Transverse colon (tissue), 4 donors: ENCODE measurements at regions not wholly inside any gene's neighbourhood (a gene's known extent, or its start where the extent isn't known, plus 50 kb on each side); places are given as distances from the start of the nearest gene placed in this dataset.

Experiments used
- DNase-seq: peaks from one replicate; pipeline ENCODE4 v3.0.0-alpha.2; 2019
- H3K27ac ChIP-seq, 4 donors: fragments of 200-600 bp; sonication (generic); 2 replicates each; pipeline ENCODE4 v1.5.1; 2016 to 2018; ENCODE audit warnings: inconsistent platforms in 4 of 4
- H3K27me3 ChIP-seq: fragments of 200-600 bp; sonication (generic); 2 replicates; pipeline ENCODE4 v1.5.1; 2017; ENCODE audit warnings: inconsistent platforms
- H3K36me3 ChIP-seq, 4 donors: fragments of 200-600 bp; sonication (generic); 2 replicates each; pipeline ENCODE4 v1.5.1; 2017 to 2019; ENCODE audit warnings: inconsistent platforms in 4 of 4
- H3K4me1 ChIP-seq, 4 donors: fragments of 200-600 bp; sonication (generic); 2 replicates each; pipeline ENCODE4 v1.5.1; 2017 to 2020; ENCODE audit warnings: inconsistent platforms in 4 of 4
- H3K4me3 ChIP-seq, 4 donors: fragments of 200-600 bp; sonication (generic); 1 replicate in 1 of 4; 2 replicates in 3 of 4; pipeline versions ENCODE4 v1.5.1 to v1.6.1; 2017 to 2019; ENCODE audit warnings: inconsistent platforms in 4 of 4
- H3K9me3 ChIP-seq, 2 donors: fragments of 200-600 bp; sonication (generic); 2 replicates each; pipeline ENCODE4 v1.5.1; 2017 to 2019; ENCODE audit warnings: inconsistent platforms in 2 of 2
- EP300 ChIP-seq: sonication (generic); formaldehyde crosslinking; IDR thresholded peaks from one replicate; pipeline ENCODE4 v1.6.1; 2017; ENCODE audit warnings: antibody characterized with exemption, low read depth
- POLR2A ChIP-seq: fragments of 450-650 bp; IDR thresholded peaks from one replicate; pipeline ENCODE4 v1.6.1; 2016; ENCODE audit warnings: antibody characterized with exemption, mild to moderate bottlenecking, moderate library complexity
- POLR2AphosphoS5 ChIP-seq, 3 donors: sonication (generic); formaldehyde crosslinking; IDR thresholded peaks; one replicate each; pipeline ENCODE4 v1.6.1; 2016; ENCODE audit warnings: antibody characterized with exemption in 3 of 3
- WGBS, 2 donors: methylation state at CpG; one replicate each; pipeline ENCODE4 v1.1.5; 2018; ENCODE audit warnings: low coverage in 1 of 2; 5-methylcytosine and 5-hydroxymethylcytosine counted together
- in situ Hi-C, 4 donors: fragments of 200-750 bp; cut with MboI; loops; one replicate each; pipeline versions ENCODE4 v1.15.0 to v1.15.1; 2017; ENCODE audit warnings: low sequenced_read_pairs in 3 of 4, low pct_ligation_motif_present in 1 of 4, low pct_unique_long_range_greater_than_20kb in 1 of 4
- intact Hi-C: fragments of 100-400 bp; cut with DNase I; formaldehyde crosslinking; loops from one replicate; pipeline ENCODE4 v1.15.1; 2023; ENCODE audit warnings: low total_unique reads
- TF ChIP-seq, protein P1 (sequence below), 5 experiments: fragments of 200-600 bp in 3 of 5; fragments of 450-650 bp in 2 of 5; sonication (generic) in 3 of 5; IDR thresholded peaks; 1 replicate in 2 of 5; 2 replicates in 3 of 5; pipeline ENCODE4 v1.5.1; 2016 to 2017; ENCODE audit warnings: antibody characterized with exemption in 5 of 5, inconsistent platforms in 3 of 5, mild to moderate bottlenecking in 2 of 5, moderate library complexity in 1 of 5

DNA sequence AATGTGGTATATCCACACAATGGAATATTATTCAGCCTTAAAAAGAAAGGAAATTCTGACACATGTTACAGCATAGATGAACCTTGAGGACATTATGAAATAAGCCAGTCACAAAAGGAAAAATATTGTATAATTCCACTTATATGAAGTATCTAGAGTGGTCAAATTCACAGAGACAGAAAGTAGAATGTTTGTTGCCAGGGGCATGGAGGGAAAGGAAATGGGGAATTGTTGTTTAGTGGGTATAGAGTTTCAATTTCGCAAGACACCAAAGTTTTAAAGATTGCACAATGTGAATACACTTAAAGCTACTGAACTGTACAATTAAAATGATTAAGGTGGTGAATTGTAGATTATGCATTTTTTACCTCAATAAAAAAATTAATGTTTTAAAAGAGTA, 92.9 kb downstream of the TXNL1 start:
- DNase-seq: no peak
- no peaks in the 10 kb centered on the region for H3K9me3 ChIP-seq
- 88 to 89% methylated on average over 1 of the region's 1 CpG for WGBS, 2 donors
- H3K4me1 ChIP-seq: no peaks in the 10 kb centered on the region
- no peaks in the 10 kb centered on the region for H3K27me3 ChIP-seq
- TF ChIP-seq, protein P1, sequence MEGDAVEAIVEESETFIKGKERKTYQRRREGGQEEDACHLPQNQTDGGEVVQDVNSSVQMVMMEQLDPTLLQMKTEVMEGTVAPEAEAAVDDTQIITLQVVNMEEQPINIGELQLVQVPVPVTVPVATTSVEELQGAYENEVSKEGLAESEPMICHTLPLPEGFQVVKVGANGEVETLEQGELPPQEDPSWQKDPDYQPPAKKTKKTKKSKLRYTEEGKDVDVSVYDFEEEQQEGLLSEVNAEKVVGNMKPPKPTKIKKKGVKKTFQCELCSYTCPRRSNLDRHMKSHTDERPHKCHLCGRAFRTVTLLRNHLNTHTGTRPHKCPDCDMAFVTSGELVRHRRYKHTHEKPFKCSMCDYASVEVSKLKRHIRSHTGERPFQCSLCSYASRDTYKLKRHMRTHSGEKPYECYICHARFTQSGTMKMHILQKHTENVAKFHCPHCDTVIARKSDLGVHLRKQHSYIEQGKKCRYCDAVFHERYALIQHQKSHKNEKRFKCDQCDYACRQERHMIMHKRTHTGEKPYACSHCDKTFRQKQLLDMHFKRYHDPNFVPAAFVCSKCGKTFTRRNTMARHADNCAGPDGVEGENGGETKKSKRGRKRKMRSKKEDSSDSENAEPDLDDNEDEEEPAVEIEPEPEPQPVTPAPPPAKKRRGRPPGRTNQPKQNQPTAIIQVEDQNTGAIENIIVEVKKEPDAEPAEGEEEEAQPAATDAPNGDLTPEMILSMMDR (IDR thresholded peaks at IDR 0.05): no peak
- TF ChIP-seq EP300 (no peak), POLR2AphosphoS5 (IDR thresholded peaks at IDR 0.05) (no peak), POLR2A (no peak)
- H3K27ac ChIP-seq: no peak overlapping the region
- no peak overlapping the region for H3K4me3 ChIP-seq
- in situ Hi-C loops (no loop called here), intact Hi-C loops (no loop called here)
- H3K36me3 ChIP-seq: no peaks in the 10 kb centered on the region

DNA sequence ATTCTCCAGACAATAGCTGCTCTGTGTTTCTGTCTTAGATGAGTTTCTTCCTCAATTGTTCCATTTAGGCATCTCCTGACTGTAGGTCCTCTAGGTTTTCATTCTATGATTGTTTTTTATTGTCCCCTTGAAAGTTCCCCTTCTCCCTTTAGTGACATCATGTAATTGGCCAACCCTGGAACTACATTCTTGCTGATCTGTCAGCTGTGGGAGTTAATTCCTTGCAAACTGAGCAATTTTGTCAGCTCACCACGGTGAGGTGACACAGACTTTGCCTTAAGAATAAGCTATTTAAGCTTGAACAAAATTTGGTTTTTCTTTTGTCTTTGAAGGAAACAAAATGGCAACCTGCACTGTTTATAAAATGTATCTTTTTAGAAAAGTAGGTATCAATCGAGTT, 95.9 kb downstream of the TXNL1 start:
- in situ Hi-C loops: no loop called here
- 68 to 88% methylated on average over 2 of the region's 2 CpGs for WGBS, 2 donors

DNA sequence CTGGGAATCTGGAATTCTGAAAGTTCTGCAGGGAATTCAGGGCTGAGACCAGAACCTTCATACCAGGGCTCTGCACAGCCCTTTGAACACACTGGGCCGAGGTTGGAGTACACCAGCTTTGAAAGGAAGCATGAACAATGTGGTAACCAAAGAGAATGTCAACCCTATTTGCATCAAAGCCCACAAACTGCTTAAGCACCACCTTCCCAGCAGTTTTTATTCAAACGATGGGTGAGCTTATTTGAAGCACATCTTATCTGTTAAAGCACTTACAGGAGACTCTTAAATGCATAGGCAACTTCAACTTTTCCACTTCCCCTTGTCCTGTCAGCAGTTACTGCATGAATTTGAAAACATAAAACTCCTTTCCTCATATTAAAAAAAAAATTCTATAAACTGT, 96.6 kb downstream of the TXNL1 start:
- TF ChIP-seq, protein P1 (IDR thresholded peaks at IDR 0.05): no peak
- TF ChIP-seq EP300 (no peak), POLR2AphosphoS5 (IDR thresholded peaks at IDR 0.05) (no peak), POLR2A (no peak)
- 56 to 60% methylated on average over 1 to 2 of the region's 2 CpGs for WGBS, 2 donors
- H3K9me3 ChIP-seq: no peaks in the 10 kb centered on the region
- H3K36me3 ChIP-seq: no peaks in the 10 kb centered on the region
- H3K4me1 ChIP-seq: no peaks in the 10 kb centered on the region
- H3K27ac ChIP-seq: no peak overlapping the region
- intact Hi-C loops: no loop called here
- H3K4me3 ChIP-seq: no peak overlapping the region
- H3K27me3 ChIP-seq: no peaks in the 10 kb centered on the region
- DNase-seq: no peak
- in situ Hi-C loops: no loop called here

More for the DNA sequence above, 95.9 kb downstream of the TXNL1 start:
- TF ChIP-seq EP300 (no peak), POLR2AphosphoS5 (IDR thresholded peaks at IDR 0.05) (no peak), POLR2A (no peak)
- TF ChIP-seq, protein P1 (IDR thresholded peaks at IDR 0.05): no peak
- no peak for DNase-seq
- Histone ChIP-seq H3K4me1 (no peaks in the 10 kb centered on the region), H3K4me3 (no peak overlapping the region), H3K27ac (no peak overlapping the region), H3K27me3 (no peaks in the 10 kb centered on the region), H3K36me3 (no peaks in the 10 kb centered on the region), H3K9me3 (no peaks in the 10 kb centered on the region)
- intact Hi-C loops: no loop called here

DNA sequence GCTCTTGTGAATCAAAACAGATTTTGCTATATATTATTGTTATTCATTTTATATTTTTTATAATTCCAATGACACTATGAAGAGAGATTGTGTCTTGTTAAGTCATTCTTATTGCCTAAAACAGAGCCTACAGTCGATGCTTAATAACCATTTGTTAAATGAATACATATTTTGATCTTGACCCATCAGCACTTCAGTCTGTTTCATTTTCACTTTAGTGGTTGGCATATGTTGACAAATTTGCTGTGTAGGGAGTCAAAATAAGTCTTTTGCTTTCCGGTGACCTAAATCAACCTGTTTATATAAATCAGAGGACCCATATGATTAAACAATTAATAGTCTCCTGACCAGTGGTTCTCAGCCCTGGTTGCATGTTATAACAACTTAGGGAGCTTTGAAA, 97.1 kb downstream of the TXNL1 start:
- no peaks in the 10 kb centered on the region for H3K4me1 ChIP-seq
- no peaks in the 10 kb centered on the region for H3K36me3 ChIP-seq
- intact Hi-C loops (no loop called here), in situ Hi-C loops (no loop called here)
- no peaks in the 10 kb centered on the region for H3K9me3 ChIP-seq
- DNase-seq: no peak
- no peak overlapping the region for H3K4me3 ChIP-seq
- WGBS, 2 donors: 72 to 74% methylated on average over 2 of the region's 2 CpGs
- no peak for TF ChIP-seq POLR2A
- TF ChIP-seq EP300: no peak
- no peaks in the 10 kb centered on the region for H3K27me3 ChIP-seq
- no peak overlapping the region for H3K27ac ChIP-seq

DNA sequence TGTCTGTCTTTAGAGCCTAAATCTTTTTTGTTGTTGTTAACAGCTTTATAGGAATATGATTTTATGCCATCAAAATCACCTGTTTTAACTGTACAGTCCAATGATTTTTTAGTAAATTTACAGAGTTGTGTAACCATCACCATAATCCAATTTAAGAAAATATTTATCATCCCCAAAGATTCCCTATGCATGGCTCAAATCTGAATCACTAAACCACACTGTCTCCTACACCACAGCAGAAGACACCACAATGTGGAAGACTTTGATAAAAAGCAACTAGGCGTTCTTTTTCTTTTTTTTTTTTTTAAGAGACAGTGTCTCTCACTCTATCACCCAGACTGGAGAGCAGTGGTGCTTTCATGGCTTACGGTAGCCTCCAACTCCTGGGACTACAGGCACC, 99.6 kb downstream of the TXNL1 start:
- WGBS, 2 donors: 84 to 92% methylated on average over 2 of the region's 2 CpGs
- Histone ChIP-seq H3K27ac (no peak overlapping the region), H3K36me3 (no peaks in the 10 kb centered on the region), H3K9me3 (no peaks in the 10 kb centered on the region), H3K27me3 (no peaks in the 10 kb centered on the region), H3K4me3 (no peak overlapping the region), H3K4me1 (no peaks in the 10 kb centered on the region)
- intact Hi-C loops: no loop called here
- TF ChIP-seq EP300: no peak
- no peak for TF ChIP-seq POLR2A
- TF ChIP-seq, protein P1 (IDR thresholded peaks at IDR 0.05): no peak
- TF ChIP-seq POLR2AphosphoS5 (IDR thresholded peaks at IDR 0.05): no peak
- in situ Hi-C loops: no loop called here
- DNase-seq: no peak
